ENCODE measurements at regions not wholly inside any gene's neighbourhood (a gene's known extent, or its start where the extent isn't known, plus 50 kb on each side); places are given as distances from the start of the nearest gene placed in this dataset.

DNA sequence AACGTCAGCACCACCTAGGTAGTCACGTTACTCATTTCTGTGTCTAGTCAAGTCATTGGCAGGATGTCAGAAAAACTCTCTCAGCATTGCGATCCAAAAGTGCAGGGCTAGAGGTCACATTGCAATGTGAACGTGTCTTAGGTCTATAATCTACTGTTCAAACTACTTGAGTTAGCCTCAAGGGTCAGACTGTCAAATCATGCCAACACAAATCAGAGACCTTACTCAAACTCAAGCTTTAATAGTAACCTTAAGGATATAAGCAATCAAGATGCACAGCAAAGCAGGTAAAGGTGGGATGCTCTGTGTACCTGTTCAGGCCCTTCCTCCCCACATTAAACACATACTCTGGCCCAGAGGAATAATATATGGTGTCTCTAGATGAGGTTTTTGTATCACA, 114.4 kb upstream of the NOCT start:
- TF ChIP-seq, protein P1, sequence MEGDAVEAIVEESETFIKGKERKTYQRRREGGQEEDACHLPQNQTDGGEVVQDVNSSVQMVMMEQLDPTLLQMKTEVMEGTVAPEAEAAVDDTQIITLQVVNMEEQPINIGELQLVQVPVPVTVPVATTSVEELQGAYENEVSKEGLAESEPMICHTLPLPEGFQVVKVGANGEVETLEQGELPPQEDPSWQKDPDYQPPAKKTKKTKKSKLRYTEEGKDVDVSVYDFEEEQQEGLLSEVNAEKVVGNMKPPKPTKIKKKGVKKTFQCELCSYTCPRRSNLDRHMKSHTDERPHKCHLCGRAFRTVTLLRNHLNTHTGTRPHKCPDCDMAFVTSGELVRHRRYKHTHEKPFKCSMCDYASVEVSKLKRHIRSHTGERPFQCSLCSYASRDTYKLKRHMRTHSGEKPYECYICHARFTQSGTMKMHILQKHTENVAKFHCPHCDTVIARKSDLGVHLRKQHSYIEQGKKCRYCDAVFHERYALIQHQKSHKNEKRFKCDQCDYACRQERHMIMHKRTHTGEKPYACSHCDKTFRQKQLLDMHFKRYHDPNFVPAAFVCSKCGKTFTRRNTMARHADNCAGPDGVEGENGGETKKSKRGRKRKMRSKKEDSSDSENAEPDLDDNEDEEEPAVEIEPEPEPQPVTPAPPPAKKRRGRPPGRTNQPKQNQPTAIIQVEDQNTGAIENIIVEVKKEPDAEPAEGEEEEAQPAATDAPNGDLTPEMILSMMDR (IDR thresholded peaks at IDR 0.05; ENCODE audit: low read depth, low read length), result no peak
- TF ChIP-seq POLR2A (IDR thresholded peaks at IDR 0.05; ENCODE audit: extremely low read depth, insufficient read length) (no peak), MYC (IDR thresholded peaks at IDR 0.05; ENCODE audit: low read depth, low read length) (no peak)
- TF ChIP-seq, protein P2, sequence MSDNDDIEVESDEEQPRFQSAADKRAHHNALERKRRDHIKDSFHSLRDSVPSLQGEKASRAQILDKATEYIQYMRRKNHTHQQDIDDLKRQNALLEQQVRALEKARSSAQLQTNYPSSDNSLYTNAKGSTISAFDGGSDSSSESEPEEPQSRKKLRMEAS (IDR thresholded peaks at IDR 0.05; ENCODE audit: low read depth, low read length), result no peak
